K562 (cell line): ENCODE measurements at regions not wholly inside any gene's neighbourhood (a gene's known extent, or its start where the extent isn't known, plus 50 kb on each side); places are given as distances from the start of the nearest gene placed in this dataset.
"Not testable (repeated sequence)": the region's sequence is repeated elsewhere in the genome, so short reads cannot be mapped to it uniquely, and the experiment has no call there.

Source experiments
- ATAC-seq: fragments of 200-7000 bp; cut with Tn5 transposase; 3 replicates; pipeline ENCODE4 v1.9.1; 2020; ENCODE audit warnings: moderate library complexity
- BruUV-seq: library from RNA; stranded (reverse); fragments of 400-500 nt; replicated peaks from 2 replicates; lab custom pipeline; 2021; lab: Mats Ljungman, UMichigan
- CTCF ChIA-PET: fragments of 300-600 bp; formaldehyde crosslinking; extraction: SDS; loops from one replicate; lab custom pipeline; 2021; ENCODE audit warnings: low intra/inter-chr PET ratio; lab: Yijun Ruan, JAX
- POLR2A ChIA-PET: fragments of 300-600, 350-650 bp; sonication (Branson Sonifier 250); formaldehyde crosslinking; extraction: SDS; loops from one replicate; lab custom pipeline; 2021; ENCODE audit warnings: antibody characterized with exemption, inconsistent platforms; lab: Yijun Ruan, JAX
- DNase-seq, 4 experiments: peaks; one replicate each; pipeline versions ENCODE4 v3.0.0 to v3.0.0-alpha.2; 2011 to 2018; ENCODE audit warnings: low spot score in 3 of 4, mixed read lengths in 3 of 4; ENCODE audit errors: extremely low read depth in 1 of 4
- FAIRE-seq: peaks from 2 replicates; lab custom pipeline; 2011; peaks lifted over from hg19 to GRCh38; lab: Jason Lieb, UNC
- H2AFZ ChIP-seq: 2 replicates; pipeline ENCODE4 v1.6.0; 2011; ENCODE audit warnings: low read depth, low read length, control low read depth, inconsistent platforms
- H3K27ac ChIP-seq: fragments of 200-600 bp; 3 replicates; pipeline ENCODE4 v1.8.0; 2011; ENCODE audit warnings: low read depth, mild to moderate bottlenecking, control low read depth, inconsistent platforms, low read length, moderate library complexity, mixed read lengths; ENCODE audit errors: extremely low read depth
- H3K27me3 ChIP-seq, 2 experiments: fragments of 300-600 bp in 1 of 2; 2 replicates in 1 of 2; 3 replicates in 1 of 2; pipeline versions ENCODE4 v1.6.0 to v1.8.0; 2011; ENCODE audit warnings: inconsistent platforms in 2 of 2, low read length in 2 of 2, mild to moderate bottlenecking in 1 of 2, mixed read lengths in 1 of 2, moderate library complexity in 1 of 2; ENCODE audit not compliant: control insufficient read depth in 2 of 2, insufficient read depth in 2 of 2
- H3K36me3 ChIP-seq: fragments of 300-600 bp; 3 replicates; pipeline ENCODE4 v1.8.0; 2011; ENCODE audit warnings: mild to moderate bottlenecking, low read length, inconsistent platforms; ENCODE audit not compliant: control insufficient read depth, insufficient read depth
- H3K4me1 ChIP-seq, 2 experiments: fragments of 200-600 bp in 1 of 2; replicated peaks in 1 of 2; 2 replicates in 1 of 2; 3 replicates in 1 of 2; pipeline versions ENCODE4 v1.5.1 to v1.8.0; 2011; ENCODE audit warnings: inconsistent platforms in 2 of 2, low read length in 2 of 2, mild to moderate bottlenecking in 1 of 2, mixed read lengths in 1 of 2, moderate library complexity in 1 of 2; ENCODE audit not compliant: control insufficient read depth in 2 of 2, insufficient read depth in 2 of 2
- H3K4me2 ChIP-seq: 2 replicates; pipeline ENCODE4 v1.6.1; 2011; ENCODE audit warnings: low read length, control low read depth, inconsistent platforms, mixed read lengths; ENCODE audit not compliant: insufficient read depth
- H3K4me3 ChIP-seq: fragments of 200-600 bp; sonication (generic), shearing (Covaris generic); 2 replicates; pipeline ENCODE4 v1.5.1; 2016; ENCODE audit warnings: control low read depth, inconsistent platforms
- H3K79me2 ChIP-seq: fragments of 200-600 bp; 3 replicates; pipeline ENCODE4 v1.8.0; 2011; ENCODE audit warnings: low read length, inconsistent platforms; ENCODE audit not compliant: control insufficient read depth, insufficient read depth
- H3K9ac ChIP-seq, 2 experiments: 2 replicates each; pipeline versions ENCODE4 v1.6.0 to v1.6.1; 2011; ENCODE audit warnings: low read depth in 2 of 2, low read length in 2 of 2, control low read depth in 1 of 2, inconsistent platforms in 1 of 2, mild to moderate bottlenecking in 1 of 2, mixed read lengths in 1 of 2; ENCODE audit not compliant: insufficient read depth in 1 of 2
- H3K9me1 ChIP-seq: one replicate; pipeline ENCODE4 v1.6.0; 2011; ENCODE audit warnings: inconsistent platforms, mild to moderate bottlenecking, low read length, moderate library complexity; ENCODE audit not compliant: control insufficient read depth, insufficient read depth
- H3K9me3 ChIP-seq: replicated peaks from 2 replicates; pipeline ENCODE4 v1.5.1; 2011; ENCODE audit warnings: low read depth, low read length, inconsistent platforms; ENCODE audit not compliant: control insufficient read depth, insufficient read depth
- H4K20me1 ChIP-seq: replicated peaks from 2 replicates; pipeline ENCODE4 v1.6.1; 2011; ENCODE audit warnings: low read length, inconsistent platforms, mixed read lengths; ENCODE audit not compliant: control insufficient read depth, insufficient read depth
- DNMT1 ChIP-seq: fragments of 450-650 bp; IDR thresholded peaks from 2 replicates; pipeline ENCODE4 v1.6.1; 2016; ENCODE audit warnings: antibody characterized with exemption, mild to moderate bottlenecking
- HLTF ChIP-seq: fragments of 450-650 bp; IDR thresholded peaks from 2 replicates; pipeline ENCODE4 v1.6.1; 2016
- MXD1 ChIP-seq: fragments of 250-450 bp; sonication (Bioruptor Pico); IDR thresholded peaks from 2 replicates; pipeline ENCODE4 v1.8.0; 2021; ENCODE audit warnings: borderline replicate concordance, mild to moderate bottlenecking, moderate library complexity; ENCODE audit not compliant: poor library complexity, severe bottlenecking
- POLR2B ChIP-seq: fragments of 450-650 bp; IDR thresholded peaks from 2 replicates; pipeline ENCODE4 v1.6.1; 2018; ENCODE audit warnings: low read depth; ENCODE audit not compliant: partially characterized antibody
- SP2 ChIP-seq: IDR thresholded peaks from 2 replicates; pipeline ENCODE4 v1.6.1; 2011; ENCODE audit warnings: mild to moderate bottlenecking, low read depth, low read length, moderate library complexity; ENCODE audit not compliant: poor library complexity, severe bottlenecking; ENCODE audit errors: extremely low read depth
- ZNF12 ChIP-seq: sonication (generic); formaldehyde crosslinking; IDR thresholded peaks from 2 replicates; pipeline ENCODE4 v1.4.0; 2020; ENCODE audit warnings: mild to moderate bottlenecking, missing genetic modification reagents
- ZNF589 ChIP-seq: fragments of 200-800 bp; sonication (Bioruptor generic); IDR thresholded peaks from 2 replicates; pipeline ENCODE4 v1.6.1; 2016; ENCODE audit warnings: low read depth, missing genetic modification characterization, missing compliant biosample characterization
- WGBS: fragments of 100-300 bp; shearing (Covaris generic); methylation state at CpG from one replicate; pipeline ENCODE4 v1.1.6; 2016; ENCODE audit warnings: low coverage, mixed read lengths; ENCODE audit not compliant: insufficient coverage; ENCODE audit errors: missing lambda C conversion rate; 5-methylcytosine and 5-hydroxymethylcytosine counted together
- in situ Hi-C: fragments of 300-500 bp; cut with MboI; formaldehyde crosslinking; loops from 4 replicates; pipeline ENCODE4 v1.15.0; 2018; ENCODE audit warnings: inconsistent platforms, mixed read lengths
- intact Hi-C: fragments of 100-400 bp; cut with micrococcal nuclease; formaldehyde crosslinking; loops from 2 replicates; pipeline ENCODE4 v1.14.2; 2022
- TF ChIP-seq, protein P1 (sequence below), 2 experiments: fragments of 450-650 bp in 1 of 2; sonication (generic) in 1 of 2; formaldehyde crosslinking; conservative IDR thresholded peaks; 2 replicates each; pipeline versions ENCODE4 v1.4.0 to v1.8.1; 2020 to 2022; ENCODE audit warnings: mild to moderate bottlenecking in 1 of 2, missing genetic modification reagents in 1 of 2
- TF ChIP-seq, protein P2 (sequence below): sonication (generic); formaldehyde crosslinking; IDR thresholded peaks from 2 replicates; pipeline ENCODE4 v1.8.0; 2023; ENCODE audit warnings: mild to moderate bottlenecking, missing genetic modification reagents

- TF ChIP-seq, protein P1, sequence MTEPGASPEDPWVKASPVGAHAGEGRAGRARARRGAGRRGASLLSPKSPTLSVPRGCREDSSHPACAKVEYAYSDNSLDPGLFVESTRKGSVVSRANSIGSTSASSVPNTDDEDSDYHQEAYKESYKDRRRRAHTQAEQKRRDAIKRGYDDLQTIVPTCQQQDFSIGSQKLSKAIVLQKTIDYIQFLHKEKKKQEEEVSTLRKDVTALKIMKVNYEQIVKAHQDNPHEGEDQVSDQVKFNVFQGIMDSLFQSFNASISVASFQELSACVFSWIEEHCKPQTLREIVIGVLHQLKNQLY (CRISPR knock-in tag; conservative IDR thresholded peaks at IDR 0.05): no peak
- TF ChIP-seq SP2 (no peak), HLTF (no peak), POLR2B (no peak), DNMT1 (no peak), MXD1 (no peak), ZNF12 (CRISPR knock-in tag) (no peak), ZNF589 (CRISPR knock-in tag) (no peak)
- TF ChIP-seq, protein P2, sequence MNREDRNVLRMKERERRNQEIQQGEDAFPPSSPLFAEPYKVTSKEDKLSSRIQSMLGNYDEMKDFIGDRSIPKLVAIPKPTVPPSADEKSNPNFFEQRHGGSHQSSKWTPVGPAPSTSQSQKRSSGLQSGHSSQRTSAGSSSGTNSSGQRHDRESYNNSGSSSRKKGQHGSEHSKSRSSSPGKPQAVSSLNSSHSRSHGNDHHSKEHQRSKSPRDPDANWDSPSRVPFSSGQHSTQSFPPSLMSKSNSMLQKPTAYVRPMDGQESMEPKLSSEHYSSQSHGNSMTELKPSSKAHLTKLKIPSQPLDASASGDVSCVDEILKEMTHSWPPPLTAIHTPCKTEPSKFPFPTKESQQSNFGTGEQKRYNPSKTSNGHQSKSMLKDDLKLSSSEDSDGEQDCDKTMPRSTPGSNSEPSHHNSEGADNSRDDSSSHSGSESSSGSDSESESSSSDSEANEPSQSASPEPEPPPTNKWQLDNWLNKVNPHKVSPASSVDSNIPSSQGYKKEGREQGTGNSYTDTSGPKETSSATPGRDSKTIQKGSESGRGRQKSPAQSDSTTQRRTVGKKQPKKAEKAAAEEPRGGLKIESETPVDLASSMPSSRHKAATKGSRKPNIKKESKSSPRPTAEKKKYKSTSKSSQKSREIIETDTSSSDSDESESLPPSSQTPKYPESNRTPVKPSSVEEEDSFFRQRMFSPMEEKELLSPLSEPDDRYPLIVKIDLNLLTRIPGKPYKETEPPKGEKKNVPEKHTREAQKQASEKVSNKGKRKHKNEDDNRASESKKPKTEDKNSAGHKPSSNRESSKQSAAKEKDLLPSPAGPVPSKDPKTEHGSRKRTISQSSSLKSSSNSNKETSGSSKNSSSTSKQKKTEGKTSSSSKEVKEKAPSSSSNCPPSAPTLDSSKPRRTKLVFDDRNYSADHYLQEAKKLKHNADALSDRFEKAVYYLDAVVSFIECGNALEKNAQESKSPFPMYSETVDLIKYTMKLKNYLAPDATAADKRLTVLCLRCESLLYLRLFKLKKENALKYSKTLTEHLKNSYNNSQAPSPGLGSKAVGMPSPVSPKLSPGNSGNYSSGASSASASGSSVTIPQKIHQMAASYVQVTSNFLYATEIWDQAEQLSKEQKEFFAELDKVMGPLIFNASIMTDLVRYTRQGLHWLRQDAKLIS: no peak
These were observed 133.8 kb downstream of the ATXN7L3B start (continued) for GRCh38 chr12:74671421-74671820.

GRCh38 chr12:74676955-74677354 lies 139.3 kb downstream of the ATXN7L3B start:
- H3K27me3 ChIP-seq, H3K36me3 ChIP-seq, BruUV-seq, FAIRE-seq, H2AFZ ChIP-seq, H4K20me1 ChIP-seq, H3K27ac ChIP-seq, H3K9me1 ChIP-seq, H3K4me1 ChIP-seq, H3K4me3 ChIP-seq, POLR2A ChIA-PET, ATAC-seq, H3K9ac ChIP-seq, CTCF ChIA-PET, H3K79me2 ChIP-seq, in situ Hi-C loops, H3K4me2 ChIP-seq, H3K9me3 ChIP-seq, intact Hi-C loops, DNase-seq: not testable (repeated sequence)
- WGBS: 0% methylated on average over 4 of the region's 4 CpGs
